ENCODE measurements at regions not wholly inside any gene's neighbourhood (a gene's known extent, or its start where the extent isn't known, plus 50 kb on each side); places are given as distances from the start of the nearest gene placed in this dataset.

DNA sequence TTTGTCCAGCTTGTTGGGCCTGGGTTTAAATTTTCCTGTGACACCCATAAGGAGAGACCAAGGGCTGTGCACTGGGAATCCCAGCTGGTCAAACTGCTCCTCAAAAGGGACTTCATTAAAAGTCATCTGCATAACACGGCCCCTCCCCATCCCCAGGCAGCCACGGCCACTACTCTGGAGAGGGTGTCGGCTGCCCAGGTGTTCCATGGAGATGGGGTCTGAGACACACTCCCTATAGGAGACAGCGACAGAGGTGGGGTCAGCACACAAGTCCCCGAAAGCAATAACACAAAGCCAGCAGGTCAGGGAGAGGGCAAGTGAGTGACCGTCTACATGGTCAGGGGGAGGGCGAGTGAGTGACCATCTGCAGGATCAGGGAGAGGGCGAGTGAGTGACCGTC lies 75.6 kb upstream of the BCL11B start:
- DNase-seq, result no peak

DNA sequence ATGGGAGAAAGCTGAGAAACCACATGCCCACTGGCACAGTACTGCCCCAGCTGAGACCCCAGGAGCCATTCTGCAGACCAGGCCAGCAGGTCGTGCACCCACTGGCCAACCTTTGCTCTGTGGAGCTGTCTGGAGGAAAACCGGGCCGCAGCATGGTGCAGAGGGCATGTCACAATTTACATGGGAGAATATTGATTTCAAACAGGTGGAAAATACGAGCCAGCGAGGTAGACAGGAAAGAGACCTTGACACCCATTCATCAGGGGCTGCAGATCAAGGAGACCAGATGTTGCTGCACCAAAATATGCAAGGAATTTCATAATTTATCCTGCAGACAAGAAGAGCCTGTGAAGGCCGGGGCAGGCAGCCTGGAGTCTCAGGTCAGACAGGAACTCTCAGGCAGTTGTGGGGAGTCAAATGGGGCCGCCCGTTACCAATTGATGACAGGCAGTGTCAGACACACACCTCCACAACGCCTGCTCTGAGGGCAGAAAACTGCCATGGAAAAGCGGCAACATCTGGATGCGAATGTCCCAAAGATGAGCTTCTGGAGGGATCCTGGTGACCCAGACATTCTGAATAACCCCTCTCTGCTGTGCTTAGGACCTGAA lies 74.6 kb upstream of the BCL11B start:
- no peak for DNase-seq

DNA sequence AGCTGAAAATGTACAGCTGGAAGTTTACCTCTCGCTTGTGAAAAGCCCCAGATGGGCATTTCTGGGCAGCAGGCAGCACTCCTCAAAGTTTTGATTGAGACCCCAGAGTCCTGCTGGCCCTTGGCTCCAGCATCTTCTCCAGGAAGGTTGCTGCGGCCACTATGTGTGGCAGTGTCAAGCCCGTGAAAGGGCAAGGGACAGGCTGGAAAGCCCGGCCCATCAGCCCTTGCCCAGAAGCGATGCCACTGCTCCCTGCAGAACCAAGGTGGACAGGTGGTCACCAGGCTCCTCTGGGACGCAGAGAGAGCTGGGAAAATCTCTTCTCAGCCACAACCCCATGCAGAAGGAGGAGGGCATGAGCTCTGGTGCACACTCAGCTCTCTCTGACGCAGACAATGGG lies 73.5 kb upstream of the BCL11B start:
- DNase-seq, result no peak

DNA sequence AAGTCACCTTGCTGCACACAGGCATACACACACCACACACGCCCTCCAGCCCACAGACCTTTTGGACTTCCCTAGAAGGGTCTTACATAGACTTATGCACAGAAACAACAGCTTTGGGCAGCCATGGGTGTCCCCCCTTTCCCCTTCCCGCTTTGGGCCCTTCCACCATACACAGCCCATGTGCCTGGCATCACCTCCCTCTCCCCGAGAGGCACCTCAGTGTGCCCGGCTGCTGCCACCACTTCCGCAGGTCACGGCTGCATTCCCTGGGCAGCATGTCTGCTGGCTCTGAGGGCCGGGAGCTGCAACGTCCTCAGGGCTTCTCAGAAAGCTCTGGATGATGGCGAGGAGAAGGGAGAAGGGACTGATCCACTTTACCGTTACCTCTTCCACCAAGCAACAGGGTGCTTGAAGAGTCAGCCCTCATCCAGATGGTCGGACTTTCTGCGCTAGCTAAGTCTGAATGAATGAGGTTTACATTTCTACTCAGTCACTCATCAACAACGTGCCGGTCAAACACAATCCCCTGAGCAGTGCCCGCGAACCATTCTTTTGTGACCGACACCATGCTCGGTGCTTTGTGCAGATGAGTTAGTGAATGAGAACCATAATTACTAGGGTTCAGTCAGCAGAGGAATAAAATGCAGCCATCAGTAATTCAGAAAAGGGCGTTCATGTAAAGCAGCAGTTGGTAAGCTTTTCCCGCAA lies 72.2 kb upstream of the BCL11B start:
- DNase-seq, result no peak

DNA sequence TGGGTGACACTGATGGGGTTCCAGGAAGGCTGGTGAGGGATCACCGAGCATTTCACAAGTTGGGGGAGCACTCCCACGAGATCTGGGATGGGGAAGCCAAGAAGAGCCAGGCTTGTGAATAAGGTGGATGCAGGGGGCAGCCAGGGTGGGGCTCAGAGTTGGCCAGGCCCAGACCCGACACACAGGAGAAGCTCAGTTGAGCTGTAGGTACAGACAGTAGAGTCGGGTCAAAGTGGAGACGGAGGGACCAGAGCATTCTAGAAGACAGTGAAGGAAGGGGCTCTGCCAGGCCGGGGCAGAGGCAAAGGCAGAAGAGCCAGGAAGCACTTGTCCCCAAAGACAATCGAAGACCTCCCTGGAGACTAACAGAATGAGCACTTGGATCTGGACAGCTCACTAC lies 70.9 kb upstream of the BCL11B start:
- no peak for DNase-seq

DNA sequence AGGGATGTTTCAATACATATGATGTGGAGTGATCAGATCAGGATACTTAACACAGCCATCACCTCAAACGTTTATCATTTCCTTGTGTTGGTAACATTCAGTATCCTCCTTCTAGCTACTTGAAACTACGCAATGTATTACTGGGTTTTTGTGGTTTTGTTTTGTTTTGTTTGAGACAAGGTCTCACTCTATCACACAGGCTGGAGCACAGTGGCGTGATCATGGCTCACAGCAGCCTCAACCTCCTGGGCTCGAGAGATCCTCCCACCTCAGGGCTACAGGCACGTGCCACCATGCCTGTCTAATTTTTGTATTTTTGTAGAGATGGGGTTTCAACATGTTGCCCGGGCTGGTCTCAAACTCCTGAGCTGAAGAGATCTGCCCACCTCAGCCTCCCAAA lies 70.2 kb upstream of the BCL11B start:
- DNase-seq, result no peak

DNA sequence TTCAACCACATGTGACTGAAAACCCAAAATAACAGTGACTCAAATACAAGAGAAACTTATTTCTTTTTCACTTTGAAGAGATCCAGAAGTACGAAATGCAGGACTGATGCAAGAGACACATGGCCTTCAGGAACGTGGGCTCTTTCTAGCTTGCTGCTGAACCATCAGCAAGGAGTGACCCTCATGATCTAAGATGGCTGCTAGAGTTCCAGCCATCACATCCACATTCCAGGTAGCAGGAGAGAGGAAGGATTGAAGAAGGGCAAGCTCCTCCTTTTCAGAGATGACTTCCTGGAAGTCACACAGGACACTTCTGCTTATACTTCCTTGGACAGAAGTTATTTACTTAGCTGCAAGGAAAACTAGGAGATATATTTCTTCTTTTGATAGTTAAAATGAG lies 67.6 kb upstream of the BCL11B start:
- no peak for DNase-seq

DNA sequence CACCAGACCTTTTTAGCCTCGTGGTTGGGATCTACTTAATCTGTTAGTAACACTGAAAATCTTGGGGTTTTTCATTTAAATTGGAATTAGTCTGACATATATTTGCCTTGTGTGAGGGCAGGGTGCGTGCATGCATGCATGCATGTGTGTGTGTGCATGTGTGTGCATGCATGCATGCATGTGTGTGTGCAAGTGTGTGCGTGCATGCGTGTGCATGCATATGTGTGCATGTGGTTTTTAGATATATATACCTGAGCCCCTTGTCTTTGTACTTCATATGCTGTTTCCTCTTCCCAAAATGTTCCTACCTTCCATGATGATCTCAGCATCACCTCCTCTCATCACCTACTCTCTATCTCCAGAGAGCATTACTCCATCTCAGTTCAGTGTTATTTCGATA lies 66.3 kb upstream of the BCL11B start:
- DNase-seq, result no peak

DNA sequence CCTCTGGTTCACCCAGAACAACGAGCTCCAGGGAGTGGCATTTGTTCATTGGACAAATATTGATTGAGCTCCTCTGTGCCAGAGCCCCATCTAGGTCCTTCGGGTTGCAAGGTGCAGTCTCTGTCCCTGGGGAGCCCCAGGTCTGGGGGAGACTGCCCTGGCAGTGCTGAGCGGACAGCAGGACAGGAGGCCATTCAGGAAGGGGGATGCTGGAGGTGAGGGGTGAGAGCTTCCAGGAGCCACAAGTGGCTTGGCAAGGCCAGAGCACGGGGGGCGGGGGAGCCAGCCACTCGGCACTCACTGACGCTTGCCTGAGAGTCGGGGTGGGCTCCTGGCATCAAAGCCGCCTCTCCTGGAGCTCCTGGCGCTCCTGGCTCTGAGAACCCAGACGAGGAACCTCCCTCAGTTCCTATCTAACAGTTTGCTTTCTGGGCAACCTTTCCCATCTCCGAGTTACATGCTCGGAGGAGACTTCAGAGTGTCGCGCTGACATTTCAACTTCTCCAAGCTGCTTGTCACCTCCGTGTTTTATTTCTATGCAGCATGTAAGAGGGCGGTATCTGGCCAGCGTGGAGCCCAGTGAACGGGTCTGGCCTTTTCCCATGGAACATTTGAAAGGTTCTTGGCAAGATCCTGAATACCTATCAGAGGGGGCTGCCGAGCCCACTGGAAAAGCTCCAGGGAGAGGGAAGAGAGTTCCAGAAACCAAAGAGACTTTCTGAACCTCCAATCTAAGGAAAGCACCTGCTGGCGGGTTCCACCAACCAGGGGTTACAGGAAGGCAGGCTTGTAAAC lies 62.0 kb upstream of the BCL11B start:
- DNase-seq, result no peak

DNA sequence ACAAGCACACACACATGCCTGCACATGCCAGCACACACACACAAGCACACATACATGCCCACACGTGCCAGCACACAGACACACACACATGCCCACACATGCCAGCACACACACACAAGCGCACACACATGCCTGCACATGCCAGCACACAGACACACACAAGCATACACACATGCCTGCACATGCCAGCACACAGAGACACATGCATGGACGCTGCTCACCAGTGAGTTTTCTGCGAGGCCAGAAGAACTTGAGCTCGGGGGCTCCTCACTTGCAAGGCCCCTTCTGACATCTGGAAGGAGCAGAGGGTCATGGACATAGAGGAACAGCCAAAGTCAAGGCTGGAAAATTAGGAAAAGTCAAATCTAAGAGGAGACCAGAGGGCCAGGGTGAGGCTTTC lies 61.2 kb upstream of the BCL11B start:
- no peak for DNase-seq

DNA sequence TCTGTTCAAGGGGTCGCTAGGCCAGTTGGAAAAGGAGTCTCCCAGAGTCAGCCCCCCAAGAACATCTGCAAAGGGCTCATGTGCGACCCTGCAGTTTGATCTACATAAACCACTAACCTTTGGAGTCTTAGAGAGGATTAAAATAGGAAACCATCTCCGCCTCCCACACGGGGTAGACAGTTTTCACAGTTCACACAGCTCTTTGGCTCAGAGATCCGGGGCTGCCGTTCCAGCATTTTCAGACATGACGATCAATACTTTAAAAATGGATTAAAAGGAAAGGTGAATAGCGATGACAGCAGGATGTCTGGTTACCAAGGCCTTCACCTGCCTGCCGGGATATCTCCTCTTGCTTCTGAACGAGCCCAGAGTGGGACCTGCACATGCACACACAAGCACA lies 59.8 kb upstream of the BCL11B start:
- DNase-seq, result no peak

DNA sequence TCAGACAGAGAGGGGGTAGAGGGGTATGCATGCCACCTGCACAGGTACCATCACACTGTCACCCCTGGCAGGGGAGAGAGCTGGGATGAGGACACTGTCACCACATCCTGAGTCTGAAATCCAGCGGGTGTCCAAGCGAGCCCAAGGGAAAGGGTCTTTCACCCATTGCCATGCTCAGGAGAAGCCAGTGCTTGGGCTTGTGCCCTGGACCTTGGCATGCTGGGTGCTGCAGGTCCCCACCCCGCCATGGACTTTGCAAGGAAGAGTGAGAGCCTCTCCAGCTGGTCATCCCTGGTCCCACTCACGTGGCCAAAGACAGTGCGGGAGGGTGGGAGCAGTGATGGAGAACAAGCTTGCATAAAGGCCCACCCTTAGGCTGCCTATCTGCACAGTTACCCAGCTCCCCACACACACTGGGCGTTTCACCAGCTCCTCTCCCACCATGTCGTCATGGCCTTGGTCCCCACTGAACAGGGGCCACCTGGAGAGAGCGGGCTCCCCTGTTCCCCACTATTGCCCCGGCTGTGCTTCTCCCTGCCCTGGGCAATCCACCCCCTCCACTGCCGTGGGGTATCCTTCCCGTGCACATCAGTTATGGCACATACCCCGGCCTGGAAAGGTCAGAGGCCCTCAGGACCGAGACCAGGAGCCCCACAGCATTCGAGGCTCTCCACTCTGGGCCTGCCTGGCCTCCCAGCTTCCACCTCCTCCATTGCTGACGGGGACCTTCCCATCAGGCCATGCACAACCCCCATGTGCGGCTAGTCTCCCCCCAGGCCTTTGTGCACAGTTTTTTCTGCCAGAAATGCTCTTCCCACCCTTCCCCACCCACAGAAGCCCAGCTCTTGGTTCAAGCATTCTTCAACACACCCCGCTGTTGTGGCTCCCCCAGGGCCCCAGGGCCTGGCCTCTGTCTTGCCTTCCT lies 58.6 kb upstream of the BCL11B start:
- DNase-seq, result no peak

DNA sequence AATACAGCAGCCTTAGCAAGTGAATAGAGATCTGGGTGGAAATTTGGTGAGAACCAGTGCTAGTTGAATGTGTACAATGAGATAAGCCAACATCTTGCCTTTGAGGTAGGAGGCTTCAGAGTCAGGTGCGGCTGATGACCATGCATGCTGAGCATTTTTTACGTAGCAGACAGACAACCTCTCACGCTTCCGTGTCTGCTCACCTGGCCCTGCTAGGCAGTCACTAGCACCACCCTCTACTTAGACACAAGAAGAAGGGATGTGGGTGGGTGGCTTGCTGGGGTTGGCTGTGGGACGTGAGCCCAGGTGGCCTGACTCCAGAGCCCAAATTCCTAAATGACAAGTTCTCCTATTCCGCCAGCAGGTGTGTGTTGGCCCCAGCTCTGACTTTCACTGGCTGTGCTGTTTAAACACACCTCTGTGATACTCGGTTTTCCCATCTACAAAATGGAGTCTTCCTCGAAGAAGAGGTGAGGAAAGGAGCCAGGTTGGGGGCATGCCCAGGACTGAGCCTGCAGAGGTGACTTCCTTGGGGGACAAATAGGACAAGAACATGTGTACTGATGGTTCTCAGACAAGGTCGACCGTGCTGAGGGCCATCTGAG lies 57.8 kb upstream of the BCL11B start:
- DNase-seq, result no peak

DNA sequence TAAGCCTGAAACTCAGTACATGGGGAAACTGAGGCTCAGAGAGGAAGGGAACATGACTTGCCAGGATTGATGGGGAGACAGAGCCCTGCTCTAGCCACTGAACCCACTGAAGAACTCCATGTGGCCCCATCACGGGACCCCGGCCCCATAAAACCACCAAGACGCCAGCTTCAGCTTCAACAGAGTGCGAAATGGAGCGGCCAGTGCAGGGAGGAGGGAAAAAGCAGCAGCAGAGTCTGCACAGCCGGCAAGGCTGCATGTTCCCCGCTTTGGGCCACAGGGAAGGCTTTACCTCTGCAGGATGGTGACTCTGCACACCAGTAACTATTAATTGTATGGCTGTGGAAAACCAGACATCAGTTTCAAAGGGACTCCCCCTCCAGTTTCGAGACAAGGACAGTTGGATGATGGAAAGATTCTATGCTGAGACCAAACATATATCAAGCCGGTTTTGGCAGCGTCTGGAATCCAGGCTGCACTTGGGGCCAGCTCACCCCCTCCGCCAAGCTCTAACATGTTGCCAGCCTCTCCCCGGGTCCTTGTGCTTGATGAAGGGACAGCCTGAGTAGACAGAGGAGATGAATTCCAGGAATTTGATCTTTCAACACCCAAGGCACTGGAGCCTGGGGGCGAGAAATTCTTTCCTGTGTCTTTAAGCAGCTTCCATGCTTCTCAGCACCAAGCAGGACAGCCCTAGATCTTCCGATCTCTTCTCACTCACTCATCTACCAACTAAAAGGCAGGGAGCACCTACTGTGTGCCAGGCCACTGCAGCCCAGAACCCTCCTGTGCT lies 55.7 kb upstream of the BCL11B start:
- DNase-seq, result peak; percentile 36

DNA sequence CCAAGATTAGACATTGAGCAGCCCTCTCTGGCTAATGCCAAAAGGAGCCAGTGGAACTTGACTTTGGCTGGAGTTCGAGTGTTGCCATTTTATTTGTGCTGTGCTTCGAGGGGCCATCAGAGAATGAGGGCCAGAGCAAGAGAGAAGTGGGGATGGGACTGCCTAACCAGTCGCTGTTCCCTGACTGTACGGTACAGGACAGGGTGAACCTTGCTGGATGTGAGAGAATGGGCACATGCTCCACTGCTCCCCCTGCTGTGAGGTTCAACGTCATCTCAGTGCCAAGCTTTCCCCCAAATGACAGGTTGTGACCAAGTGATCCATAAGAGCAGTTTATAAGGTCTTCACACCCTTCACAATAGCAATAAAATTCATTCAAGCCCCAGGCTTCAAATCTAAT lies 55.1 kb upstream of the BCL11B start:
- DNase-seq, result no peak

DNA sequence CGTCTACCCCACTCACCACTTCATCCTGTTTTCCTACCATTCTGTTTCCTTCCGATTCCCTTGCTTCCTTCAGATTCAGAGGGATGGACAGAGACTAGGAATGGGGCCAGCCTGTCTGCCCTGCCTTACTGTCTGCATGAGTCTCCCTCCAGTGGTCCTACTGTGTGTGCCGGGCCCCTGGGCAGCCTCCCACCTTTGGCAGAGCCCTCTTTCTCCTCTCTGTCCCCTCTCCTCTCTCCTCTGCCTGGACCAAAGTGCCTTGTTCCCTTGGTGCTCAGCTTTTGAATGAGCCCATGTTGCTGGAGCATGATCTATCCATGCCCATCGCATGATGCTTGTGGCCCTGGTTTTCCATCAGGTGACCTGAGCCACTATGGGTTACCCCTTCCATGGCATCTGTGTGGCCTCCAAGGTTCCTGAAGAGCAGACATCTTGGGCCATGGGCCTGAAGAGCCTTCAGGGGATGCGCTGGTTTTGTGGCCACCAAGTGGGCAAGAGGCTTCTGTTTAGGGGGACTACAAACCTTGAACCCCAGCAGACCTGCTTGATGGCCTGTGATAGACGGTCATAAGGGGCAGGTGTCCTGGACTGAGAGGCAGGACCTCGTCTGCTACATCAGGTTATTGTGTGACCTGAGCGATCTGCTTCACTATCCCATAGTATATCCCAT lies 54.2 kb upstream of the BCL11B start:
- DNase-seq, result no peak

DNA sequence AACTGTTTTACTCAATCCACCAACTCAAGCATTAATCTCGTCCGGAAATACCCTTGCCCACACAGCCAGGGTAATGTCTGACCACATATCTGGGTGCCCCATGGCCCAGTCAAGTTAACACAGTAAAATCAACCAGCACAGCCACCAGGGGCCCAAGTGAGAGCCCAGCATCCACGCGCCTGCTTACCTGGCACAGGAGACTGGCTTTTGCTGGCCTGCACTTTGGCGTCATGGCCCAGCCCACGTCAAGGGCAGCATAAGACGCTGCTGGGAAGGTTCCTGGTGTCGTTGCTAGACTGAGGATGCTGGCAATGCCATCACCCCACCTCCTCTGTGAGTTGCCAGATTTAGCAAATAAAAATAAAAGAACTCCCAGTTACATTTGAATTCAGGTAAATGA lies 53.6 kb upstream of the BCL11B start:
- DNase-seq, result no peak

DNA sequence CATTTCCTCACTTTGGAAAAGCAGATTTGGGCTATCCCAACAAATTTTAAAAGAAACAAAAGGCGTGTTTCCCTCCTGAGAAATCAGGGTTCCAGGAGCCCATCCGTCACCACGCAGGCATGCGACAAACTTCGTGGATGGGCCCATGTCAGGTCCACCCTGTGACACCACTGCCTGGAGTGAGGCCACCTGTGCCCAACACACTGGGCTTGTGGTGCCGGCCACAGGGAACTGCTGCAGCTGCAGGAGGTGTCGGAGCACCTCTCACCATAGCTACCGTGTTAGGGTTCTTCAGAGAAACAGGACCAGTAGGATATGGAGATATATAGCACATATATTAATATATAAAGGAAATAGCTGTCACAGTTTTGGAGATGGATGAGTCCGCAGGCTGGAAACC lies 53.0 kb upstream of the BCL11B start:
- no peak for DNase-seq

DNA sequence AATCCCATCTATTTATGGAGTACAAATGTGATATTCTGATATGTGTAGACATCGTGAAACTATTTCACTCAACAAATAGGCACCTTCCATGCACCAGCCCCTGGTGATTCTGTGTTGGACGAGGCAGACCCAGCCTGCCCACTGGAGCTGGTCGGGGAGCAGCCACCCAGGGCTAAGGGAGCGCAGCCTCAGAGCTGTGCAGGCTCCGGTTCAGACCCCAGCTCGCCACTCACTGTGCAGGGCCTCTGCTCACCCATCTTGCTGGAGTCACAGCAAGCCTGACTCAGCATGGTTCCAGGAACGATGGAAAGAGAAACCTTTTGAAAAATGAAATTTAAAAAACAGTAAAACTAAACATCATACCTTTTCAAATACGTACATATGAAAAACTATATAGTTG lies 52.3 kb upstream of the BCL11B start:
- no peak for DNase-seq

DNA sequence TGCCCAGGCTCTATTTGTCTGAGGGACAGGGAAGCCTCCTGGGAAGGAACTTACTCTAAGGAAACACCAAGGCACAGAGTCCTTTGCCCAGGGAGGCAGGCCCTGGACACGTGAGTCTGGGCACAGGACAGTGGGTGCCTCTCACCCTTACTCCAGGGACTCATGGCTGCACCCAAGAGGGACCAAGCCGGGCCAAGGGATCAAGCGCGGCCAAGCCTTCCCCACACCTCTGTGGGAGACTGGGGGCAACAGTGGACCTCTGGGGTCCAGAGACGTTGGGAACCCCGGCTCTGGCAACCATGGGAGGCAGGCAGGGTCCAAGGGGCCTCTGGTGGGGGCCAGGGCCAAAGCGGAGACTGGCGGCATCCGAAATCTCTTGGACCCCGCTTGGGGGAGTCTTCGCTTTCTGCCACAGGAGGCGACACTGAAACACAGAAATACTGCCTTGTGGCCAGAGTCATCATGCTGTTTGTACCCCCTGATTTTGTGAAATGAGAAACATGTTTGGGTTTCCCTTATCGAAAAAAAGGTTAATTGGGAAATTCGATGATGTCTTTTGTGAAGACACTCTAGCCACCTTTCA lies 51.7 kb upstream of the BCL11B start:
- DNase-seq, result no peak

All from renal pelvis (tissue), 1 donor.